Right lobe of liver (tissue), 6 donors: ENCODE measurements at regions not wholly inside any gene's neighbourhood (a gene's known extent, or its start where the extent isn't known, plus 50 kb on each side); places are given as distances from the start of the nearest gene placed in this dataset.
A peak's percentile ranks its signal among the peaks of the same experiment; 100 is the strongest.
"Not testable (repeated sequence)": the region's sequence is repeated elsewhere in the genome, so short reads cannot be mapped to it uniquely, and the experiment has no call there.

Experiments used
- ATAC-seq, 4 donors: fragments of 200-7000 bp; cut with Tn5 transposase; one replicate each; pipeline ENCODE4 v1.9.1; 2020; ENCODE audit warnings: mild to moderate bottlenecking in 4 of 4, moderate library complexity in 4 of 4
- DNase-seq, 3 donors: peaks; one replicate each; pipeline ENCODE4 v3.0.0-alpha.2; 2020
- H3K27ac ChIP-seq, 3 donors: fragments of 200-600 bp; one replicate each; pipeline ENCODE4 v1.8.0; 2022
- H3K27me3 ChIP-seq, 2 donors: fragments of 200-600 bp; one replicate each; pipeline ENCODE4 v1.8.0; 2022
- H3K36me3 ChIP-seq, 4 donors: fragments of 200-600 bp; sonication (generic) in 1 of 4; one replicate each; pipeline versions ENCODE4 v1.5.1 to v1.8.0; 2017 to 2022; ENCODE audit warnings: control low read depth in 1 of 4
- H3K4me1 ChIP-seq, 4 donors: fragments of 200-600 bp; sonication (generic) in 1 of 4; one replicate each; pipeline versions ENCODE4 v1.5.1 to v1.8.0; 2017 to 2022; ENCODE audit warnings: control low read depth in 1 of 4
- H3K4me3 ChIP-seq, 3 donors: fragments of 200-600 bp; one replicate each; pipeline ENCODE4 v1.8.0; 2022
- H3K9me3 ChIP-seq, 4 donors: fragments of 200-600 bp; sonication (generic) in 1 of 4; one replicate each; pipeline versions ENCODE4 v1.5.1 to v1.8.0; 2017 to 2022; ENCODE audit warnings: control low read depth in 1 of 4
- WGBS: methylation state at CpG from one replicate; pipeline ENCODE4 v1.1.6; 2018; ENCODE audit warnings: low coverage, low lambda C conversion rate; ENCODE audit not compliant: insufficient coverage; ENCODE audit errors: missing lambda C conversion rate; 5-methylcytosine and 5-hydroxymethylcytosine counted together
- intact Hi-C, 2 donors: fragments of 100-400 bp; cut with DNase I; formaldehyde crosslinking; loops; one replicate each; pipeline versions ENCODE4 v1.11.2 to v1.14.1; 2022
- donor health status: DM: no; HTN: yes; CAD: no.
- donor health status: DM: no; HTN: no; CAD: no.
- donor health status: DM: no; HTN: no; CAD: no.
- donor health status: DM: no; HTN: yes; CAD: no.
- donor health status: DM: no; HTN: yes; CAD: no.

- ATAC-seq, DNase-seq, H3K36me3 ChIP-seq, H3K9me3 ChIP-seq, H3K4me1 ChIP-seq, H3K27me3 ChIP-seq, intact Hi-C loops, H3K4me3 ChIP-seq, H3K27ac ChIP-seq: not testable (repeated sequence)
- WGBS: 71% methylated on average over 1 of the region's 4 CpGs
Measured at GRCh38 chr1:206337024-206337423, 133.3 kb upstream of the IKBKE start.

GRCh38 chr1:206350493-206351275, 119.6 kb upstream of the IKBKE start:
- H3K27me3 ChIP-seq, H3K9me3 ChIP-seq, intact Hi-C loops, H3K36me3 ChIP-seq, ATAC-seq, DNase-seq, H3K4me3 ChIP-seq, H3K4me1 ChIP-seq, H3K27ac ChIP-seq: not testable (repeated sequence)
- 60% methylated on average over 2 of the region's 2 CpGs for WGBS

GRCh38 chr1:206351276-206352052, 118.8 kb upstream of the IKBKE start:
- H3K9me3 ChIP-seq, H3K4me1 ChIP-seq, intact Hi-C loops, H3K27ac ChIP-seq, ATAC-seq, DNase-seq, H3K36me3 ChIP-seq, H3K27me3 ChIP-seq, H3K4me3 ChIP-seq: not testable (repeated sequence)
- WGBS: 92% methylated on average over 2 of the region's 10 CpGs

- intact Hi-C loops, H3K27me3 ChIP-seq, H3K4me1 ChIP-seq, H3K36me3 ChIP-seq, H3K4me3 ChIP-seq, DNase-seq, H3K9me3 ChIP-seq, H3K27ac ChIP-seq: not testable (repeated sequence)
- ATAC-seq: peak in 1 of 4 donors; percentile 43
Measured at GRCh38 chr1:206356310-206356709, 114.0 kb upstream of the IKBKE start.

- DNase-seq, H3K4me1 ChIP-seq, H3K9me3 ChIP-seq, H3K36me3 ChIP-seq, H3K27me3 ChIP-seq, H3K27ac ChIP-seq, intact Hi-C loops, H3K4me3 ChIP-seq: not testable (repeated sequence)
- ATAC-seq: peak in 2 of 4 donors; percentile 46
- 100% methylated on average over 1 of the region's 3 CpGs for WGBS
Measured at GRCh38 chr1:206357962-206358361, 112.3 kb upstream of the IKBKE start.

- H3K4me3 ChIP-seq, H3K36me3 ChIP-seq, H3K27me3 ChIP-seq, intact Hi-C loops, H3K4me1 ChIP-seq, DNase-seq, ATAC-seq, H3K9me3 ChIP-seq, H3K27ac ChIP-seq: not testable (repeated sequence)
- WGBS: 100% methylated on average over 2 of the region's 3 CpGs
Measured at GRCh38 chr1:206358771-206359170, 111.5 kb upstream of the IKBKE start.

GRCh38 chr1:206359377-206359776, 110.9 kb upstream of the IKBKE start:
- H3K27ac ChIP-seq, intact Hi-C loops, H3K4me3 ChIP-seq, DNase-seq, H3K27me3 ChIP-seq, H3K9me3 ChIP-seq, ATAC-seq, H3K36me3 ChIP-seq, H3K4me1 ChIP-seq: not testable (repeated sequence)

GRCh38 chr1:206361978-206362543, 108.2 kb upstream of the IKBKE start:
- ATAC-seq, H3K27ac ChIP-seq, DNase-seq, intact Hi-C loops, H3K27me3 ChIP-seq, H3K36me3 ChIP-seq, H3K4me3 ChIP-seq, H3K4me1 ChIP-seq, H3K9me3 ChIP-seq: not testable (repeated sequence)
- no CpG with 5 or more reads among the region's 3 CpGs for WGBS

GRCh38 chr1:206362994-206363393, 107.3 kb upstream of the IKBKE start:
- H3K4me1 ChIP-seq, H3K9me3 ChIP-seq, ATAC-seq, H3K27me3 ChIP-seq, H3K36me3 ChIP-seq, H3K4me3 ChIP-seq, intact Hi-C loops, DNase-seq, H3K27ac ChIP-seq: not testable (repeated sequence)
- WGBS: 94% methylated on average over 2 of the region's 3 CpGs

GRCh38 chr1:206365271-206365670, 105.0 kb upstream of the IKBKE start:
- H3K9me3 ChIP-seq, H3K36me3 ChIP-seq, H3K27ac ChIP-seq, intact Hi-C loops, DNase-seq, H3K27me3 ChIP-seq, H3K4me3 ChIP-seq, H3K4me1 ChIP-seq: not testable (repeated sequence)
- 58% methylated on average over 6 of the region's 6 CpGs for WGBS
- ATAC-seq: peak in 3 of 4 donors; percentile 34 to 68 (median 40)

- ATAC-seq, H3K36me3 ChIP-seq, H3K4me1 ChIP-seq, H3K27ac ChIP-seq, H3K9me3 ChIP-seq, intact Hi-C loops, H3K4me3 ChIP-seq, DNase-seq, H3K27me3 ChIP-seq: not testable (repeated sequence)
- WGBS: 100% methylated on average over 1 of the region's 5 CpGs
Measured at GRCh38 chr1:206366131-206366530, 104.1 kb upstream of the IKBKE start.
